ENCODE measurements at regions not wholly inside any gene's neighbourhood (a gene's known extent, or its start where the extent isn't known, plus 50 kb on each side); places are given as distances from the start of the nearest gene placed in this dataset.
A peak's percentile ranks its signal among the peaks of the same experiment; 100 is the strongest.
"Not testable (repeated sequence)": the region's sequence is repeated elsewhere in the genome, so short reads cannot be mapped to it uniquely, and the experiment has no call there.

- Mint-ChIP-seq H3K27ac (ENCODE audit: unreplicated experiment) (no peak overlapping the region), H3K4me3 (ENCODE audit: unreplicated experiment) (no peak overlapping the region), H3K4me1 (ENCODE audit: unreplicated experiment) (no peaks in the 10 kb centered on the region), H3K36me3 (ENCODE audit: low read depth, unreplicated experiment) (no peaks in the 10 kb centered on the region), H3K9me3 (ENCODE audit: unreplicated experiment) (no peaks in the 10 kb centered on the region), H3K27me3 (ENCODE audit: unreplicated experiment) (no peaks in the 10 kb centered on the region)
- peak; percentile 75 for DNase-seq (ENCODE audit: low spot score)
- peak; percentile 75 for TF ChIP-seq CTCF (IDR thresholded peaks at IDR 0.05; ENCODE audit: unreplicated experiment)
Measured at GRCh38 chr7:53350241-53350640, 314.8 kb downstream of the POM121L12 start.

- H3K4me3 Mint-ChIP-seq (ENCODE audit: unreplicated experiment): no peak overlapping the region
- no peaks in the 10 kb centered on the region for H3K4me1 Mint-ChIP-seq (ENCODE audit: unreplicated experiment)
- no peaks in the 10 kb centered on the region for H3K9me3 Mint-ChIP-seq (ENCODE audit: unreplicated experiment)
- DNase-seq (ENCODE audit: low spot score): no peak
- no peak for TF ChIP-seq CTCF (IDR thresholded peaks at IDR 0.05; ENCODE audit: unreplicated experiment)
- no peak overlapping the region for H3K27ac Mint-ChIP-seq (ENCODE audit: unreplicated experiment)
- no peaks in the 10 kb centered on the region for H3K27me3 Mint-ChIP-seq (ENCODE audit: unreplicated experiment)
- H3K36me3 Mint-ChIP-seq (ENCODE audit: low read depth, unreplicated experiment): no peaks in the 10 kb centered on the region
Measured at GRCh38 chr7:53351681-53352080, 316.2 kb downstream of the POM121L12 start.

- no peaks in the 10 kb centered on the region for H3K9me3 Mint-ChIP-seq (ENCODE audit: unreplicated experiment)
- H3K27ac Mint-ChIP-seq (ENCODE audit: unreplicated experiment): no peak overlapping the region
- no peaks in the 10 kb centered on the region for H3K36me3 Mint-ChIP-seq (ENCODE audit: low read depth, unreplicated experiment)
- H3K4me3 Mint-ChIP-seq (ENCODE audit: unreplicated experiment): no peak overlapping the region
- no peak for DNase-seq (ENCODE audit: low spot score)
- H3K4me1 Mint-ChIP-seq (ENCODE audit: unreplicated experiment): no peaks in the 10 kb centered on the region
- no peaks in the 10 kb centered on the region for H3K27me3 Mint-ChIP-seq (ENCODE audit: unreplicated experiment)
- TF ChIP-seq CTCF (IDR thresholded peaks at IDR 0.05; ENCODE audit: unreplicated experiment): no peak
Measured at GRCh38 chr7:53358269-53358668, 322.8 kb downstream of the POM121L12 start.

GRCh38 chr7:53383131-53383530 is 347.7 kb downstream of the POM121L12 start:
- Mint-ChIP-seq H3K4me1 (ENCODE audit: unreplicated experiment) (peaks cover 16% of the 10 kb centered on the region), H3K36me3 (ENCODE audit: low read depth, unreplicated experiment) (no peaks in the 10 kb centered on the region), H3K27ac (ENCODE audit: unreplicated experiment) (no peak overlapping the region), H3K27me3 (ENCODE audit: unreplicated experiment) (no peaks in the 10 kb centered on the region), H3K9me3 (ENCODE audit: unreplicated experiment) (no peaks in the 10 kb centered on the region), H3K4me3 (ENCODE audit: unreplicated experiment) (no peak overlapping the region)
- no peak for TF ChIP-seq CTCF (IDR thresholded peaks at IDR 0.05; ENCODE audit: unreplicated experiment)
- DNase-seq (ENCODE audit: low spot score): no peak

GRCh38 chr7:53385239-53385638 is 349.8 kb downstream of the POM121L12 start:
- H3K9me3 Mint-ChIP-seq (ENCODE audit: unreplicated experiment); H3K27me3 Mint-ChIP-seq (ENCODE audit: unreplicated experiment); H3K4me3 Mint-ChIP-seq (ENCODE audit: unreplicated experiment); H3K27ac Mint-ChIP-seq (ENCODE audit: unreplicated experiment); H3K36me3 Mint-ChIP-seq (ENCODE audit: low read depth, unreplicated experiment); DNase-seq (ENCODE audit: low spot score); H3K4me1 Mint-ChIP-seq (ENCODE audit: unreplicated experiment): not testable (repeated sequence)

GRCh38 chr7:53387515-53387914 is 352.1 kb downstream of the POM121L12 start:
- Mint-ChIP-seq H3K27me3 (ENCODE audit: unreplicated experiment) (no peaks in the 10 kb centered on the region), H3K4me3 (ENCODE audit: unreplicated experiment) (no peak overlapping the region), H3K36me3 (ENCODE audit: low read depth, unreplicated experiment) (no peaks in the 10 kb centered on the region), H3K27ac (ENCODE audit: unreplicated experiment) (no peak overlapping the region), H3K9me3 (ENCODE audit: unreplicated experiment) (no peaks in the 10 kb centered on the region), H3K4me1 (ENCODE audit: unreplicated experiment) (peaks cover 6% of the 10 kb centered on the region)
- no peak for TF ChIP-seq CTCF (IDR thresholded peaks at IDR 0.05; ENCODE audit: unreplicated experiment)
- no peak for DNase-seq (ENCODE audit: low spot score)

Measured in endothelial cell (in vitro differentiated cells).